ENCODE measurements at regions not wholly inside any gene's neighbourhood (a gene's known extent, or its start where the extent isn't known, plus 50 kb on each side); places are given as distances from the start of the nearest gene placed in this dataset.

DNA sequence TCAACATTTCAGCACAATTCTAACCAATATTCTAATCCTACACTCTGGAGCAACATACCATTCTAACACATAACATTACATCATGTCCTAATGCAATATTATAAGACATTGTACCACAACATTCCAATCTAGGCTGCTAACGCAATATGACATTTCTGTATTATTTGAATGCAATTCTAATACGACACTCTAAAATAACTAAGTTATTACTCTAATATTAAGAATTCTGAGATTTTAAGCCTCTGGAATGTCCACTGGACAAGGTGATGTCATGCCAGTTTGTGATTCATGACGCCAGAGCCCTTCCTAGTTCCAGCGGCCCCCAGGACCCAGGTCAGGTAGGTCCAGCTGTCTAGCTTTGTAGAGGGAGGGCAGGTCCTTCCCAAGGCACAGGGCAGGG lies 69.7 kb upstream of the SIRPA start:
- TF ChIP-seq POLR2A (IDR thresholded peaks at IDR 0.05) (no peak), CTCF (IDR thresholded peaks at IDR 0.05) (no peak), POLR2AphosphoS5 (IDR thresholded peaks at IDR 0.05) (no peak), EP300 (IDR thresholded peaks at IDR 0.05) (no peak)
